Head of caudate nucleus (tissue), 42 donors: ENCODE measurements at regions not wholly inside any gene's neighbourhood (a gene's known extent, or its start where the extent isn't known, plus 50 kb on each side); places are given as distances from the start of the nearest gene placed in this dataset.

Source experiments
- DNase-seq, 42 donors: peaks; one replicate each; pipeline versions ENCODE4 v3.0.0 to v3.0.0-alpha.2; 2020 to 2021; ENCODE audit warnings: mixed read lengths in 7 of 42
- intact Hi-C: fragments of 100-400 bp; cut with DNase I; formaldehyde crosslinking; loops from one replicate; pipeline ENCODE4 v1.15.0; 2022

DNA sequence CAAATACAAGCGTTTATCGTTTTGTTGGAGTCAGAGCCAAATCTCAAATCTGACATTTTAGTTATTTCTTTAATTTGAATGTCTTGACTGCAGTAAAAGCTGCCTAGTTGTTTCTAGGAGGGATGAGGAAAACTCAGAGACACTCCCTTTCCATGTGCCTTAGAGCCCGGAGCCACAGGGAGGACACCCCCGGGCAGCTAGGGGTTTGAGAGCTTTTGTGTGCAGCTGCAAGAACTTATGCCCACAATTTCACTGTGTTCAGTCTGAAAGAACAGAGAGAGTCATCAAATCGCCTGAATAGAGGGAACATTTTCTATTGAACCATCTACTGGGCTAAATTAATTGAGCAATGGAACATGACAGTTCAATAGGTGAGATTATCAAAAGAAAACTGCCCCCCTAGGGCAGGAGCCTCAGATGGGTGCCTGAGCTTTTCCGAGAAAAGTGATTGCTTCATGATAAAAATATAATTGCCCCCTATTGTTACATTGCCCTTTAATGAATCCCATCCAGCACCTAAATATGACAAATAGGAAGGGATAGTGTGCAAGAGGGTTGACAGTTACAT, 709.3 kb upstream of the RGMB start:
- peak in 34 of 42 donors; percentile 1 to 67 (median 32) for DNase-seq
- intact Hi-C loops = no loop called here

DNA sequence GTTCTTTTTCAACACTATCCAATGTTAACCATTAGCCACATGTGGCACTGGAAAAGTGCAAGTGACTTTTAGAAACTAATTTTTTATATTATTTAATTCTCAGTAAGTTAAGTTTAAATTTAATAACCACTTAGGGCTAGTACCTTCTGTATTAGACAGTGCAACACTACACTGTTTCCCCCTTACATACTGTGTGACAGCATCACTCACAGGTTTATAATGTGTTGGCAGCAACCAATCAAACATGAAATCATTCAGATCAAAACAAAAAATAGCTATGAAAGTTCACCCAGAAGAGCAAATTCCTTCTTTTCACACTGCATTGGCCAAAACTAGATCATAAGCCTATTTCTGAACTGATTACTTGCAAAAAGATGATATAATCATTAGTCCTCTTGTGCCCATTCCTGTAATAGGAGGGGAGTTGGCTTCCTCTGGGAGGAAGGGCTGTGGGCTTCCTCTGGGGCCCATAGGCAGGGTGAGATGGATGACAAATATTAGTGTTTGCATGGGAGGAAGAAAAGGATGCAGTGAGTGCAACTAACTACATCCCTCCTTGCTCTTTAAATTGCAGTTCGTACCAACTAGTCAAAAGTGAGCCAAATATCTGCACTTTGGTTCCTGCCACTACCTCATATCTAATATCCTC, 708.1 kb upstream of the RGMB start:
- intact Hi-C loops = no loop called here
- no peak for DNase-seq

DNA sequence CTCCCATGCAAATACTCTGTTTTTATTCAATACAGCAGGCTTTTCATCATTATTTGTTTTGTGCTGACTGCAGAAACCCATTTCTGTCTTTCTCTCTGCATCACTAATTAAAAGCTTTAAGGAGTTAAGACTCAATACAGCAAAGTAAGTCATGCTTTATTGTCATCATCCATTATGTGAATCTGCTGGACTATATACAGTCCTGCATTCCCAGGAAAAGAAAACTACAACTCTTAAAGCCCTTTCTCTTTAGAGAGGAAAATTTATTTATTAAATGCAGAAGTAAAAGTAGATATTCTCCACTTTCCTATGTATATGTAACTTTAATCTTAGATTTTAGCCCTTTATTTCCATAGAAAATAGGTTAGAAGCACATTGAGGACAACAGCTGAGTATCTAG, 706.6 kb upstream of the RGMB start:
- DNase-seq = no peak
- intact Hi-C loops = no loop called here

DNA sequence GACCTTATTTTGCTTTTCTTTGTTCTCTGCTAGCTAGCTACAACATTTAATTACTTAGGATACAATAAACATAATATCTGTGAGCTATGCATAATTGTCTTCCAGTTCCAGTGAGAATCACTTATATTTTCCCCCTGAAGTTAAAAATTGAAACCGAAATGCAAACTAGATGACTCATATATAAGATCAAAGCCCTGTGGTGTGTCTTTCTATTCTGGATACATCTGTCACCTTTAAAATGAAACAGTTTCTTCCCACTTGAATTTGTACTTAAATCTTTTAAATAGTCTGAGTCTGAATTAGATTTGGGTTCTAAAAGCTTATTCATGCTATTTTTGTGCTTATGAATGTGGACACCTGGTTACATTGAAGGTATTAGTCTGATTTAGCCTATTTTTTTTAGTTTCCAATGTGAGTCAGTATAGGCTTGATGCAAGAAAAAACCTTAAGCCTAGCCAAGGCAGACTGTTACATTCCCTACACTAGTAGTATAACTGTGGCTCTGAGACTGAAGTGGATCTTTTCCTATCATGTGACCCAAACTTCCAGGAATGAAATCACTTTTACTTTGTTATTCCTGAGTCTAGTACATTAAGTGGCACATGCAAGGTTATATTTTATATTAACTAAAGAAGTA, 703.5 kb upstream of the RGMB start:
- DNase-seq = no peak
- intact Hi-C loops = no loop called here

DNA sequence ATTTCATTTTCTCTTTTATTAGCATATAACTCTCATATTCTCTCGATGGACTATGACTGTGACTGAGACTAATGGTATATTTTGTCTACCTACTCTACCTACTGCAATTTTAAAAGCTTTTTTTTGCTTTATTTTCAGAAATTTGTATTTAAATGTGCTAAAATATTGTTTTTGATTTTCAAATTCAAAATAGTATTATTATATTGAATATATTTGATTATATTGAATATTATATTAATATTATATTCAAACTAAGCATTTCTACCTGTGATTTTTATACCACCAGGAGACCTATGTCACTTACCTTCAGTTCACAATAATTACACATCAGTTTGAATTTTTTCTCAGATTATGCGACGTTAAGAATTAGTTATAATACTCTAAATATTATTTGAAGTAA, 700.5 kb upstream of the RGMB start:
- DNase-seq = no peak
- intact Hi-C loops = no loop called here

DNA sequence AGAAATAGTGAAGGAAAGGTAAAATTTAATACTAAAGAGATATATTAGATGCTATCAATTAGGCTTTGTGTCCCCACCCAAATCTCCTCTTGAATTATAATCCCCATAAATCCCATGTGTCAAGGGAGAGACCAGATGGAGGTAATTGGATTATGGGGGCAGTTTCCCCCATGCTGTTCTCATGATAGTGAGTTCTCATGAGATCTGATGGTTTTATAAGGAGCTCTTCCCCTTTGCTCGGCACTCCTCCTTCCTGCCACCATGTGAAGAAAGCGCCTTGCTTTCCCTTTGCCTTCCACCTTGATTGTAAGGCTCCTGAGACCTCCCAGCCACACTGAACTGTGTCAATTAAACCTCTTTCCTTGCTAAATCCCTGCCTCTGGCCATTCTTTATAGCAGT, 697.0 kb upstream of the RGMB start:
- no peak for DNase-seq
- intact Hi-C loops = no loop called here

DNA sequence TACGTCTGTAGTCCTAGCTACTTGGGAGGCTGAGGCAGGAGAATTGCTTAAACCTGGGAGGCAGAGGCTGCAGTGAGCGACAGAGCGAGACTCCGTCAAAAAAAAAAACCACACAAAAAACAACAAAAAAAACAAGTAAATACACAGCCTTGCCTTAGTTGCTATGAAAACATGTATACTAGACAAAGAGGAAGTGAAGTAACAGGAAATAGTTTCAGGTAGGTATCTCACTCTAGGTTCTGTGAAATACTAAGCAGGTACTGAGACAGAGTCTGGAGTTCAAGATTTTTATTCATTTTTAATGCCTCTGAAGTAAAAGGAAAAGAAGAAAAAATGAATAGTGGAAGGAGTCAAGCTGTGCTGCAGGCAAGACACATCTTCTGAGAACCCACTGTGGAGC, 687.9 kb upstream of the RGMB start:
- DNase-seq = no peak
- intact Hi-C loops = no loop called here

DNA sequence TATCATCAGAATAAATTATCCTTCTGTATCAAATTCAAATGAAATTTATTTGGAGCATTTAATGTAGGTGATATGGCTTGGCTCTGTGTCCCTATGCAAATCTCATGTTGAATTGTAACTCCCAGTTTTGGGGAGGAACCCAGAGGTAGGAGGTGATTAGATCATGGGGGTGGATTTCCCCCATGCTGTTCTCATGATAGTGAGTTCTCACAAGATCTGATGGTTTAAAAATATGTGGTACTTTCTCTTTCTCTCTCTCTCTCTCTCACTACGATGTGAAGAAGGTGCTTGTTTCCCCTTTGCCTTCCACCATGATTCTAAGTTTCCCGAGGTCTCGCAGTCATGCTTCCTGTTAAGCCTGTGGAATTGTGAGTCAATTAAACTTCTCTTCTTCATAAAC, 678.4 kb upstream of the RGMB start:
- intact Hi-C loops = no loop called here
- DNase-seq = no peak

DNA sequence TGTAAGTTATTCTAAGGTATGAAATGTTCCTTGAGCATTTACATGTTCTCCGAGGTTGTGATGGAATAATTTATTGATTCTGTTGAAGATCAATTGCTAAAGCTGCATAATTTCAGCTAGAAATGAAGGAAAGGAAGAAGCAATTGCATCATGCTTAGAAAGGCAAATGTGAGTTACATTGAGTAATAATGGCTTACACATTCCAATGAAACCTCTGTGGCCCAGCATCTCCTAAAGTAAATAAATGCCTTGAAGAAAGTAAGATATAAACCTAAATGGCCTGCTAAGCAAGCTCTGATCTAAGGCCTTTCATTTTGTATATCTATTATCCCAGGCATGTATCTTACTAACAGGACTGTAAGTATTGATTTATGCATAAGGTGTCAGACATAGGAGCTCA, 677.3 kb upstream of the RGMB start:
- DNase-seq = no peak
- intact Hi-C loops = no loop called here

DNA sequence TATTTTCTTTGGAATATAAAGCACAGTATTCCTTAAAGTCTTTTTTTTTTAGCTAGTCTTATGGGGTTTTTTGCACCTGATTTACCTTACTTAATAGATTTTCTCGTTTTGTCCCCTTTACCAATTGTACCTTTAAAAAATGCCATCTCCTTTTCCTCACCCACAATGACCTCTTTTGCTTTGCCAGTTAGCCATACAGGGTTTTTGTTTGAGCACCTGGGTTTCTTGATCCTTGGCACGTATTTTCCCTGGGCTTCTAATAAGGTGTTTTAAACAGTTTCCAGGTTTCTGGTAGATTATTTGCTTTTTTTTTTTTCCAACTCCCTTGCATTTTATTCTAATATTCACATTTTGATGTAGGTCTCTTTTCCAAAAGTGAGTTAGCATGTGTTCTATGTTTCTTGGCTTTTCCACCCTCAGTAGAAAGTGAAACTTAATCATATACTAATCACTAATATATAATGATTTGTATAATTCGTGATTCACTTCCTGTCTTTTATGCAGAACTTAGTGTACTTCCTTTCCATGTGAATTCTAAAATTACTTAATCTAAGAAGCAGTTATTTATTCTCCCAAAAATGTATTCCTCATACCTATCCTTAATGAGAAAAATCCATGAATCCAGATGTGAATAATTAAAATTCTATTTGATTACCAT, 673.9 kb upstream of the RGMB start:
- no peak for DNase-seq
- intact Hi-C loops = no loop called here

DNA sequence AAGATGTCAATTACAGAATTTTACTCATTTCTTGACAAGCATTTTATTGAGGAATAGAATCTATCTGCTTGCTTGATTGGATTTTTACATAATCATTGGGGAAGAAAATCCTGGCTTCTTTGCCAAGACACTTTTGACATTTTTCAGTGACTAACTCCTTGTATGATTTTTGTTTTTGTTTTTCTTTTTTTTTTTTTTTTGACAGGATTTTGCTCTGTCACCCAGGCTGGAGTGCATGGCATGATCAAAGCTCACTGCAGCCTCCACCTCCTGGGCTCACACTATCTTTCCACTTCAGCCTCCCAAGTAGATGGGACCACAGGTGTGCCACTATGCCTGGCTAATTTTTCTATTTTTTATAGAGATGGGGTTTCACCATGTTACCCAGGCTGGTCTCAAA, 672.3 kb upstream of the RGMB start:
- intact Hi-C loops = no loop called here

DNA sequence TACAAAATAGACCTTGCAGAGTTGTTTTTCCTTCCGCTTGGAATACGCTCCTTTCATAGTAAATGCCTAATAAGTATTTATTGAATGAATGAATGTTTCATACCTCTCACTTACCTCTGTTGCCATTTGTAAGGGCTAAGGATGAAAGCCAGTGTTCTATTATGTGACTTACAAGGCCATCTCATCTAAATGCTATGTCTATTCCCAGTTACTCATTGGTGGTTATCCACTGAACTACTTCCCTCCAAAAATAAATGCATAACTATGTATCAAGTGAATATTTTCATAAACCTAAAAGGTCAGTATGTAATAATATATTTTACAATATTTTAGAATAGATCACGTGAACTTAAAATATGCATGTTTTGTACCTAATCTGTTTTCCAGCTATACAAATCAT, 670.5 kb upstream of the RGMB start:
- intact Hi-C loops = no loop called here
- no peak for DNase-seq

More for the DNA sequence above, 672.3 kb upstream of the RGMB start:
- no peak for DNase-seq

DNA sequence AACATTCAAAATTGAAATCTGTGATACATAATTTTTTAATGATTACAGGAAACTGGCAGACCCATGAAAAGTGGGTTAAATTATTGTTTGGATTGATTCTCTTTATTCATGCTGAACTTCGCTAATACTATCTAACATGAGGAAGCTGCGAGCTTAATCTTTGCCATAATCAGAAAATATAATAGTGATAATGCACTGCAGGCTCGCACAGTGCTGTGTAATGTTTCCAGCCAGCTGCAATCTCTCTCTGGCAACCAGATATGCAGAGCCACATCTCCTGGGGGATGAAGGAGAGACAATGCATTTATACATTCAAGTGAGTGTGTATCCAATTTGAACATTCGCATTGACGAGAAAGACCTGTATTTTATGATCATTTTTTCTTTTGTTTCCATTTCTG, 669.7 kb upstream of the RGMB start:
- intact Hi-C loops = no loop called here
- no peak for DNase-seq

DNA sequence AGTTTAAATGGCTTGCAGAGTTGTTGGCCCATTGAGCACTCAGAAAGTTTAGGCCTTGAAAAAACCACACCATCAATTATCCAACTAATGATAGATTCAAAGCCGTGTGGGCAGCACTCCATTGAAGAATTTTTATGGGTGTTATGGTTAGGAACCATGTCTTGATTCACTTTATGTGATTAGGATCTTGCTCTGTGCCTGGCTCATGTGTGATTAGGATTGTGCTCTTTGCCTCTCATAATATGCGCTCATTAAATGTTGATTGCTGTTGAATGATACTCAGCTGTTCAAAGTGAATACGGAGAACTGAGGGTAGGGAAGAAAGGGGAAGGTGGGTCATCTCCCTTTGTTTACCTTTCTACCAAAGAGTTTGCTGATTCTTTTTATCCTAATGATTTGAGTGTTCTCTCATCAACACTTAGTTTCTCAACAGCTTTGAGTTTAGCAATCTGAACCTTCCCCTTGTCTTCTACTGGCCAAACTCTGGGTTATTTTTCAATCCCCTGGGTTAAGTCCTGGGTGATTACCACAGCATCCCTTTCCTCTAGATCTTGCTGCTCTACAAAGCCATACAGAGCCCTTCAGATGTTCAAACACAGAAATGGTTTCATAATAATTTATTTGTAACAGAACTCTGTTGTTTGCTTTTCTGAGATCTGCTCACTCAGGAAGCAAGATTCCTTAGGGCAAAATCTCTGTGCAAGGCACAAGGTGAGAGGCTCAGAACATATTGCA, 668.8 kb upstream of the RGMB start:
- no peak for DNase-seq
- intact Hi-C loops = no loop called here

DNA sequence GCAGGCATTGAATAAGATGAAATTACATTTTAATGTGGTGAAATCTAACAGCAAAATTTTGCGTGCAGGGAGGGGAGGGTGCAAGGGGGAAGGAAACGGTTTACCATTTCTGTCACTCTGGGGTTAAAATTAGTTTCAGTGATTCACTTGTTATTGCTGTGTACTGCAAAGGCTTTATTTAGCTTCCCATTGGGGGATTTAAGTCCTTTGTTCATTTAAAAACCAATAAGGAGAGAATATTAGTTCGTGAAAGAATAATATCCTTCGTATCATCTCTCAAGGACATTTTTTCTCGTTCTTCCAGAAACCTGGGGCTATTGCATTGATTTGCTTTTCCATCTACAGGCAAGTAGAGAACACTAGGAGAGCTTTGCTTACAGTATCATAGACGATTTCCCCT, 667.8 kb upstream of the RGMB start:
- intact Hi-C loops = no loop called here
- DNase-seq = no peak

DNA sequence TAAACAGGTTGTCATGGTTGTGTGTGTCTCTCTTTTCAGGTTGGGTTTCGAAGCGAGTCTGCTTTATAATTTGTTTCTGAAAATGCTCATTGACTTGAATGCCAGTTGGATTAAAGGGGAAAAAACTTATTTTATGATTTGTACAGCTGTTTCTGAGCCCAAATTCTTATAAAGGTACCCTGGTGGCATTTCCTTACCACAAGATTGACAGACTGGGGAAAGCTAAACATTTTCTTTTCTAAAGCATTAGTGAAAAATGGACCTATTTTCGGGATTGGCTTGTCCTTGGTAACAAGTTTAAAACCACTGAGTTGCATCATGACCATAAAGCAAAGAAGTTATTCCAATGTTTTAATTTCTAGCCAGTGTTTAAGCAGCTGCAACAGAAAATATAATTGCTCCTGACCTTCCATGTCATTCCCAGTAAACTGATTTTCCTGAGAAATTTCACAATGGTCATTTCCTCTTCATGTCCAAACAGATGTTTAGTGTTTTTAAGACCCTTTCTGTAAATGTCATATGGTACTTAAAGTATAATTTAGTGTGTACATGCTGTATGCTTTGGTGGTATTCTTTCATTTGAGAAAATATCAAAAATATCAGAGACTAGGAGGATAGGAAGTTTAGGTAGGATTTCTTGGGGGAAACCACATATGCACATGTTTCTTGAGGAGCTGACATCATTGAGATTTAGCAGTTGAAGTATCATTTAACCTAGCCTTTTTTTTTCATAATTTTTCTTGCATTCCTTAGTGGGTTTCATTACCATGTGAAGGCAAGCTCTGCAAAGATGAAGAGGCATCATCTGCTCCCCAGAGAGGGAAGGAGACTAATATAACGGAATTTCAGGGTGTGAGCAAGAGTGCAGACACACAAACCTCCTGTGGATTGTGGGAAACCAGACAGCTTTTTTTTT, 667.1 kb upstream of the RGMB start:
- DNase-seq = no peak
- intact Hi-C loops = no loop called here

DNA sequence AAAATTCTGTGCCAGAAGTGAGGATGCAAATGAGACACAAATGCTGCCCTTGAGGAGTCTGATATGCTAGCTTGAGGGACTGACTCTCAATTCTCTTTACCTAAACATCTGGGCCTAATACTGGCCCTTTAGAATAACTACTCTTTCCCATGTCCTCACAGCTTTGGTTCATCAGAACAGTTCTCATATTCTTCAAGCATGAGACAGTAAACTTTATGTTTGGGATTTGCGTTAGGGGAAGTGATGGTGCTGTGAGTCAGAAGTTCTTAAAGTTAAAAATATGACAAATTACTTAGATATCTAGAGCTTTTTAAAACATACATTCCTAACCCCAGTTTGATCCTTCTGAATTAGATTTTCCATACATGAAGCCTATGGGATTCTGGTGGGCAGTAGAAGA, 665.0 kb upstream of the RGMB start:
- intact Hi-C loops = no loop called here
- no peak for DNase-seq

DNA sequence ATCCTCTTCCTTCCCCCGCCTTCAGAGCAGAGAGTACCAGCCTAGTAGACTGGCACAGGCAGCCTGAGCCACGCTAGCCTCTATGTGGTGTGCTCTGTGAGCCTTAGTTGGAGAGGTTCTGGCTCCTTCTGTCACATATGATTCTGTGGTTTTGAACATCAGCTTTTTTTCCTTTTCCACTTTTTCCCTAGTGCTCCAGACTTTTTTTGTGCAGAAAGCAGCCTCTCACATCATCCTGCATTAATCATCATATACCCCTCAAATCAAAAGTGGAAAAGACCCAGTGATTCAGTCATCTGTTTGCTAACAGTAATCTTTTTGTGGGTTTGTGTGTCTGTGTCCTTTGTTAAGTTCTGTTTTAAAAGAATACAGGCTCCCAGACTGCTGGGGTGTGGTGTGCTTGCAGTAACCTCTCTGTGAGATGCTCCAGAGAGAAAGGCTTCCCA, 663.9 kb upstream of the RGMB start:
- intact Hi-C loops = no loop called here
- peak in 2 of 42 donors; percentile 1 to 5 for DNase-seq

DNA sequence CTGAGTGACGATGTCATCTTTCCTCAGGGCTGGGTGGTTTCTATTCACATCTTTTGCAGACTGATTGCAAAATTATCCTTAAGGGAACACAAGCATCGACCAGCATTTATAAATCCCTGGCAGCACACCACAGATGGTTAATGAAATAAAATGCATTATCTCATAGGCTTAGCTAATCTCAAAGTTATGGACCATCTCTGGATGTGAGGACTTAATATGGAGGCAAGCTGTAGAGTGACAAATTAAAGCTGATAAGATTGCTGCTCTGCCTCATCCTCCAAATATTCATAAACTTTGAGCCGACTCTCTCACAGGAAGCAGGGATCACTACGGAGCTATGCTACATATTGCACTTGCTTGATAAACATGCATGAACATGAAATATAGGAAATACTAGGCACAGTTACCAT, 663.2 kb upstream of the RGMB start:
- DNase-seq = no peak
- intact Hi-C loops = no loop called here
